ENCODE measurements at regions not wholly inside any gene's neighbourhood (a gene's known extent, or its start where the extent isn't known, plus 50 kb on each side); places are given as distances from the start of the nearest gene placed in this dataset.

DNA sequence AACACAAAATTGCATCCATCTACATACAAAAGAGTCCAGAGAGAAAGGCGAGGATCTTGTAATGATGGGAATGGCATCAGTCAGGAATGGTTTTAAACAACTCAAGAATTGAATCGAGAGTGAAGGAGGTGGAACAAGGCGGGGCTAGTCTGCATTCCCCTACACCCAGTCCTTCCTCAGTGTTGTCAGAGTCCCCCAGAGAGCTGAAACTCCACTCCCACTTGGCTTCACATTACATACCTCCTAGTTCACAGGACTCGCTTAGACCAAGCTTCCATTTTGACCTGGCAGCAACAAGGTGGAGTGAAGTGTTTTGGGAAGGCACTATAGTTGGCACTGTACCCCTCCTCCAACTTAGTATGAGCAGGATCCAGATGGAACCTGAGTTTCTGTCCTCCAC lies 1273.5 kb upstream of the CRIM1 start:
- no peaks in the 10 kb centered on the region for H3K79me1 ChIP-seq (ENCODE audit: low read depth, low read length)
- POLR2A ChIA-PET (ENCODE audit: partially characterized antibody): no interaction called here
- peak overlapping the region; percentile 98 for H2AFZ ChIP-seq (ENCODE audit: low read length)
- H3K23ac ChIP-seq (ENCODE audit: insufficient read length): no peak overlapping the region
- no peak overlapping the region for H3K9ac ChIP-seq (replicated peaks in 1 of 4; ENCODE audit: extremely low read depth in 1 of 4, low read depth in 3 of 4, low read length in 3 of 4)
- H2BK12ac ChIP-seq (ENCODE audit: low read depth, low read length): no peak overlapping the region
- no peak overlapping the region for H3K14ac ChIP-seq (ENCODE audit: insufficient read length)
- no peak overlapping the region for H2AK5ac ChIP-seq (ENCODE audit: low read depth, low read length)
- DNase-seq (ENCODE audit: low read depth in 1 of 2, low spot score in 2 of 2): no peak
- no peaks in the 10 kb centered on the region for H3K27me3 ChIP-seq (replicated peaks in 1 of 4; ENCODE audit: control insufficient read depth in 3 of 4, extremely low read depth in 1 of 4, insufficient read depth in 3 of 4, low read length in 3 of 4)
- H3K4me2 ChIP-seq (ENCODE audit: insufficient read depth in 1 of 2, low read depth in 2 of 2, low read length in 2 of 2): no peak overlapping the region
- H3K79me2 ChIP-seq (ENCODE audit: control insufficient read depth in 1 of 2, insufficient read depth in 2 of 2, low read length in 2 of 2): no peaks in the 10 kb centered on the region
- H3K18ac ChIP-seq (ENCODE audit: extremely low read depth, low read length): no peak overlapping the region
- no peak overlapping the region for H3K56ac ChIP-seq (replicated peaks; ENCODE audit: insufficient read length, low read depth, low read length)
- H2BK120ac ChIP-seq (replicated peaks; ENCODE audit: low read depth, low read length): no peak overlapping the region
- H4K8ac ChIP-seq (ENCODE audit: extremely low read depth, insufficient read depth, low read length): no peak overlapping the region
- FAIRE-seq: no peak
- no peaks in the 10 kb centered on the region for H3K9me3 ChIP-seq (ENCODE audit: insufficient read depth in 2 of 2, low read depth in 1 of 2, low read length in 1 of 2)
- no peaks in the 10 kb centered on the region for H4K20me1 ChIP-seq (replicated peaks in 1 of 2; ENCODE audit: control insufficient read depth in 1 of 2, insufficient read depth in 2 of 2, low read length in 2 of 2)
- no peak overlapping the region for H4K91ac ChIP-seq (replicated peaks; ENCODE audit: insufficient read length, low read length)
- H3K4me1 ChIP-seq (replicated peaks in 1 of 4; ENCODE audit: control insufficient read depth in 3 of 4, insufficient read depth in 4 of 4, low read length in 3 of 4): peaks cover 0 to 3% (median 0%) of the 10 kb centered on the region in 4 experiments; a peak in 1 of 7 replicates
- no peak overlapping the region for H2BK5ac ChIP-seq (ENCODE audit: low read depth, low read length)
- H2BK15ac ChIP-seq (ENCODE audit: low read length): no peak overlapping the region
- no peak overlapping the region for H4K5ac ChIP-seq (ENCODE audit: insufficient read length, low read depth, low read length)
- no peak overlapping the region for H3K27ac ChIP-seq (ENCODE audit: low read depth, low read length)
- no peaks in the 10 kb centered on the region for H3K36me3 ChIP-seq (ENCODE audit: control insufficient read depth in 2 of 4, insufficient read depth in 4 of 4, low read length in 3 of 4)
- H3K4me3 ChIP-seq (ENCODE audit: extremely low read depth in 1 of 4, insufficient read depth in 2 of 4, low read depth in 3 of 4, low read length in 4 of 4): no peak overlapping the region
- H3K23me2 ChIP-seq (ENCODE audit: low read depth, low read length): no peaks in the 10 kb centered on the region
- 93% methylated on average over 4 of the region's 4 CpGs; no CpG with 5 or more reads in 1 of the 2 experiments for WGBS, 2 experiments (ENCODE audit: extremely low coverage in 1 of 2, insufficient coverage in 1 of 2, insufficient read length in 1 of 2, insufficient replicate concordance in 2 of 2, low coverage in 1 of 2, low lambda C conversion rate in 2 of 2, missing lambda C conversion rate in 1 of 2)
- H3K4ac ChIP-seq (replicated peaks; ENCODE audit: insufficient read length, low read depth, low read length): no peak overlapping the region
- no peak overlapping the region for H2BK20ac ChIP-seq (ENCODE audit: low read length)
- CTCF ChIA-PET (ENCODE audit: partially characterized antibody): no interaction called here
- TF ChIP-seq EGR1 (IDR thresholded peaks at IDR 0.05; ENCODE audit: borderline replicate concordance, low read depth, low read length): no peak
- TF ChIP-seq KDM1A (IDR thresholded peaks at IDR 0.05; ENCODE audit: borderline replicate concordance, low read length): no peak
- no peak for TF ChIP-seq KDM5A (IDR thresholded peaks at IDR 0.05; ENCODE audit: low read length)
- no peak for TF ChIP-seq SIRT6 (IDR thresholded peaks at IDR 0.05; ENCODE audit: low read length)
- no peak for TF ChIP-seq RBBP5 (IDR thresholded peaks at IDR 0.05; ENCODE audit: borderline replicate concordance, low read depth, low read length)
- TF ChIP-seq, protein P1, sequence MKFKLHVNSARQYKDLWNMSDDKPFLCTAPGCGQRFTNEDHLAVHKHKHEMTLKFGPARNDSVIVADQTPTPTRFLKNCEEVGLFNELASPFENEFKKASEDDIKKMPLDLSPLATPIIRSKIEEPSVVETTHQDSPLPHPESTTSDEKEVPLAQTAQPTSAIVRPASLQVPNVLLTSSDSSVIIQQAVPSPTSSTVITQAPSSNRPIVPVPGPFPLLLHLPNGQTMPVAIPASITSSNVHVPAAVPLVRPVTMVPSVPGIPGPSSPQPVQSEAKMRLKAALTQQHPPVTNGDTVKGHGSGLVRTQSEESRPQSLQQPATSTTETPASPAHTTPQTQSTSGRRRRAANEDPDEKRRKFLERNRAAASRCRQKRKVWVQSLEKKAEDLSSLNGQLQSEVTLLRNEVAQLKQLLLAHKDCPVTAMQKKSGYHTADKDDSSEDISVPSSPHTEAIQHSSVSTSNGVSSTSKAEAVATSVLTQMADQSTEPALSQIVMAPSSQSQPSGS (IDR thresholded peaks at IDR 0.05; ENCODE audit: low read length): no peak
- TF ChIP-seq, protein P2, sequence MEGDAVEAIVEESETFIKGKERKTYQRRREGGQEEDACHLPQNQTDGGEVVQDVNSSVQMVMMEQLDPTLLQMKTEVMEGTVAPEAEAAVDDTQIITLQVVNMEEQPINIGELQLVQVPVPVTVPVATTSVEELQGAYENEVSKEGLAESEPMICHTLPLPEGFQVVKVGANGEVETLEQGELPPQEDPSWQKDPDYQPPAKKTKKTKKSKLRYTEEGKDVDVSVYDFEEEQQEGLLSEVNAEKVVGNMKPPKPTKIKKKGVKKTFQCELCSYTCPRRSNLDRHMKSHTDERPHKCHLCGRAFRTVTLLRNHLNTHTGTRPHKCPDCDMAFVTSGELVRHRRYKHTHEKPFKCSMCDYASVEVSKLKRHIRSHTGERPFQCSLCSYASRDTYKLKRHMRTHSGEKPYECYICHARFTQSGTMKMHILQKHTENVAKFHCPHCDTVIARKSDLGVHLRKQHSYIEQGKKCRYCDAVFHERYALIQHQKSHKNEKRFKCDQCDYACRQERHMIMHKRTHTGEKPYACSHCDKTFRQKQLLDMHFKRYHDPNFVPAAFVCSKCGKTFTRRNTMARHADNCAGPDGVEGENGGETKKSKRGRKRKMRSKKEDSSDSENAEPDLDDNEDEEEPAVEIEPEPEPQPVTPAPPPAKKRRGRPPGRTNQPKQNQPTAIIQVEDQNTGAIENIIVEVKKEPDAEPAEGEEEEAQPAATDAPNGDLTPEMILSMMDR (IDR thresholded peaks at IDR 0.05; ENCODE audit: control extremely low read depth in 1 of 3, insufficient read depth in 1 of 3, low read depth in 1 of 3, low read length in 3 of 3): no peak
- no peak for TF ChIP-seq CBX8 (IDR thresholded peaks at IDR 0.05; ENCODE audit: borderline replicate concordance, low read depth, low read length)
- no peak for TF ChIP-seq ZNF274 (IDR thresholded peaks at IDR 0.05; ENCODE audit: borderline replicate concordance, extremely low read depth, low read length)
- TF ChIP-seq, protein P3, sequence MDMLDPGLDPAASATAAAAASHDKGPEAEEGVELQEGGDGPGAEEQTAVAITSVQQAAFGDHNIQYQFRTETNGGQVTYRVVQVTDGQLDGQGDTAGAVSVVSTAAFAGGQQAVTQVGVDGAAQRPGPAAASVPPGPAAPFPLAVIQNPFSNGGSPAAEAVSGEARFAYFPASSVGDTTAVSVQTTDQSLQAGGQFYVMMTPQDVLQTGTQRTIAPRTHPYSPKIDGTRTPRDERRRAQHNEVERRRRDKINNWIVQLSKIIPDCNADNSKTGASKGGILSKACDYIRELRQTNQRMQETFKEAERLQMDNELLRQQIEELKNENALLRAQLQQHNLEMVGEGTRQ (IDR thresholded peaks at IDR 0.05; ENCODE audit: low read length): no peak

Data from H1 (cell line).